HCT116 (cell line): ENCODE measurements at regions not wholly inside any gene's neighbourhood (a gene's known extent, or its start where the extent isn't known, plus 50 kb on each side); places are given as distances from the start of the nearest gene placed in this dataset.

Source experiments
- ATAC-seq: fragments of 200-7000 bp; cut with Tn5 transposase; 2 replicates; pipeline ENCODE4 v1.9.1; 2020; ENCODE audit warnings: mild to moderate bottlenecking, moderate library complexity
- BruUV-seq: library from RNA; stranded (reverse); fragments of 400-500 nt; replicated peaks from 2 replicates; lab custom pipeline; 2021; lab: Mats Ljungman, UMichigan
- CTCF ChIA-PET: fragments of 300-600 bp; sonication (Branson Sonifier 250); formaldehyde crosslinking; loops from one replicate; lab custom pipeline; 2021; ENCODE audit warnings: antibody characterized with exemption; lab: Charles Lee
- POLR2A ChIA-PET: fragments of 300-600, 350-600 bp; sonication (Branson Sonifier 250); formaldehyde crosslinking; loops from one replicate; lab custom pipeline; 2021; ENCODE audit warnings: antibody characterized with exemption; lab: Charles Lee
- RAD21 ChIA-PET, 2 experiments: fragments of 300-600 bp; sonication (Branson Sonifier 250); formaldehyde crosslinking; loops; one replicate each; lab custom pipeline; 2023; ENCODE audit warnings: low total read pairs in 2 of 2; ENCODE audit not compliant: uncharacterized antibody in 2 of 2, unreplicated experiment in 2 of 2, low non-redundant PET in 1 of 2; lab: Charles Lee
- DNase-seq: peaks from one replicate; pipeline ENCODE4 v3.0.0-alpha.2; 2010; ENCODE audit warnings: low read depth, low spot score
- H2AFZ ChIP-seq: fragments of 200-600 bp; shearing (Covaris generic), sonication (generic); 2 replicates; pipeline ENCODE4 v1.6.1; 2017; ENCODE audit warnings: low read depth, mixed run types, mixed read lengths, antibody characterized with exemption, low read length; ENCODE audit not compliant: poor library complexity, severe bottlenecking
- H3K27ac ChIP-seq: 2 replicates; pipeline ENCODE4 v1.5.1; 2012; ENCODE audit warnings: low read depth, low read length
- H3K27me3 ChIP-seq: fragments of 200-600 bp; sonication (generic); 2 replicates; pipeline ENCODE4 v1.6.1; 2016; ENCODE audit warnings: mixed run types, low read length, mixed read lengths; ENCODE audit not compliant: insufficient read depth
- H3K36me3 ChIP-seq, 2 experiments: fragments of 200-500 bp in 1 of 2; fragments of 200-600 bp in 1 of 2; sonication (Bioruptor generic) in 1 of 2; sonication (generic) in 1 of 2; 2 replicates each; pipeline versions ENCODE4 v1.5.1 to v1.6.1; 2014 to 2016; ENCODE audit warnings: low read length in 2 of 2, inconsistent platforms in 1 of 2, mixed read lengths in 1 of 2, mixed run types in 1 of 2; ENCODE audit not compliant: insufficient read depth in 2 of 2, control insufficient read depth in 1 of 2
- H3K4me1 ChIP-seq, 2 experiments: fragments of 200-600 bp in 1 of 2; sonication (generic) in 1 of 2; 2 replicates each; pipeline versions ENCODE4 v1.5.1 to v1.6.1; 2012 to 2017; ENCODE audit warnings: low read length in 2 of 2, inconsistent platforms in 1 of 2, mild to moderate bottlenecking in 1 of 2, mixed read lengths in 1 of 2, mixed run types in 1 of 2, moderate library complexity in 1 of 2; ENCODE audit not compliant: insufficient read depth in 2 of 2, control insufficient read depth in 1 of 2
- H3K4me2 ChIP-seq: fragments of 200-600 bp; sonication (generic); 2 replicates; pipeline ENCODE4 v1.6.1; 2017; ENCODE audit warnings: mixed run types, low read length, mixed read lengths
- H3K4me3 ChIP-seq, 2 experiments: fragments of 200-600 bp in 1 of 2; sonication (generic) in 1 of 2; replicated peaks in 1 of 2; 2 replicates each; pipeline ENCODE4 v1.5.1; 2011 to 2016; ENCODE audit warnings: low read length in 2 of 2, control low read depth in 1 of 2, low read depth in 1 of 2, mild to moderate bottlenecking in 1 of 2, mixed read lengths in 1 of 2, mixed run types in 1 of 2
- H3K79me2 ChIP-seq: fragments of 200-600 bp; sonication (generic); 2 replicates; pipeline ENCODE4 v1.6.1; 2017; ENCODE audit warnings: mild to moderate bottlenecking, mixed run types, low read length, moderate library complexity, mixed read lengths; ENCODE audit not compliant: insufficient read depth
- H3K9ac ChIP-seq: fragments of 200-600 bp; sonication (generic); 2 replicates; pipeline ENCODE4 v1.6.1; 2016; ENCODE audit warnings: low read length, mixed read lengths
- H3K9me2 ChIP-seq: fragments of 200-600 bp; sonication (generic), shearing (Covaris generic); 2 replicates; pipeline ENCODE4 v1.6.1; 2017; ENCODE audit warnings: mixed run types, mild to moderate bottlenecking, moderate library complexity; ENCODE audit not compliant: insufficient read depth
- H3K9me3 ChIP-seq, 2 experiments: fragments of 200-500 bp in 1 of 2; fragments of 200-600 bp in 1 of 2; sonication (Bioruptor generic) in 1 of 2; sonication (generic) in 1 of 2; 2 replicates each; pipeline ENCODE4 v1.6.1; 2014 to 2017; ENCODE audit warnings: low read length in 2 of 2, mixed read lengths in 2 of 2, inconsistent platforms in 1 of 2, low read depth in 1 of 2, mild to moderate bottlenecking in 1 of 2, mixed run types in 1 of 2, moderate library complexity in 1 of 2; ENCODE audit not compliant: control insufficient read depth in 1 of 2, insufficient read depth in 1 of 2
- H4K20me1 ChIP-seq: fragments of 200-600 bp; sonication (generic), shearing (Covaris generic); 2 replicates; pipeline ENCODE4 v1.6.1; 2017; ENCODE audit warnings: mixed run types, mild to moderate bottlenecking, moderate library complexity; ENCODE audit not compliant: insufficient read depth
- CBX3 ChIP-seq: IDR thresholded peaks from 2 replicates; pipeline ENCODE4 v1.6.1; 2012; ENCODE audit warnings: low read depth
- CEBPB ChIP-seq: IDR thresholded peaks from 2 replicates; pipeline ENCODE4 v1.6.1; 2012; ENCODE audit warnings: low read depth
- EGR1 ChIP-seq: IDR thresholded peaks from 2 replicates; pipeline ENCODE4 v1.6.1; 2012; ENCODE audit warnings: low read depth
- ELF1 ChIP-seq: IDR thresholded peaks from 2 replicates; pipeline ENCODE4 v1.6.1; 2012; ENCODE audit warnings: low read depth, borderline replicate concordance
- EZH2phosphoT487 ChIP-seq: fragments of 200-600 bp; IDR thresholded peaks from 2 replicates; pipeline ENCODE4 v1.6.1; 2018; ENCODE audit warnings: antibody characterized with exemption, borderline replicate concordance
- FOSL1 ChIP-seq: IDR thresholded peaks from 2 replicates; pipeline ENCODE4 v1.6.1; 2012; ENCODE audit warnings: low read depth
- MAX ChIP-seq: IDR thresholded peaks from 2 replicates; pipeline ENCODE4 v1.6.1; 2012
- POLR2A ChIP-seq: IDR thresholded peaks from 2 replicates; pipeline ENCODE4 v1.7.0; 2011; ENCODE audit warnings: borderline replicate concordance; ENCODE audit not compliant: insufficient read depth, insufficient read length; ENCODE audit errors: extremely low read depth
- POLR2AphosphoS5 ChIP-seq: IDR thresholded peaks from 2 replicates; pipeline ENCODE4 v1.6.1; 2011; ENCODE audit warnings: mild to moderate bottlenecking, low read depth, low read length, moderate library complexity
- REST ChIP-seq: IDR thresholded peaks from 2 replicates; pipeline ENCODE4 v1.6.1; 2012; ENCODE audit warnings: low read depth
- SIN3A ChIP-seq: IDR thresholded peaks from 2 replicates; pipeline ENCODE4 v1.6.1; 2012; ENCODE audit warnings: low read depth
- SP1 ChIP-seq: IDR thresholded peaks from 2 replicates; pipeline ENCODE4 v1.6.1; 2012; ENCODE audit warnings: low read depth
- YY1 ChIP-seq: IDR thresholded peaks from 2 replicates; pipeline ENCODE4 v1.6.1; 2011; ENCODE audit warnings: low read length, low read depth, moderate library complexity, mild to moderate bottlenecking; ENCODE audit not compliant: insufficient replicate concordance; ENCODE audit errors: extremely low read depth
- ZBTB33 ChIP-seq: IDR thresholded peaks from 2 replicates; pipeline ENCODE4 v1.6.1; 2011; ENCODE audit warnings: mild to moderate bottlenecking, low read length, moderate library complexity; ENCODE audit not compliant: insufficient replicate concordance; ENCODE audit errors: extremely low read depth
- ZFX ChIP-seq: fragments of 450-650 bp; IDR thresholded peaks from 2 replicates; pipeline ENCODE4 v1.6.1; 2017
- ZNF274 ChIP-seq: fragments of 200-500 bp; sonication (Bioruptor generic); IDR thresholded peaks from 2 replicates; pipeline ENCODE4 v1.6.1; 2014; ENCODE audit warnings: mild to moderate bottlenecking, low read depth, low read length, inconsistent platforms
- intact Hi-C: fragments of 100-400 bp; cut with micrococcal nuclease; formaldehyde crosslinking; loops from 2 replicates; pipeline ENCODE4 v1.10.0; 2022

- no peak for TF ChIP-seq REST
- TF ChIP-seq EZH2phosphoT487, result no peak
- no peak for TF ChIP-seq ELF1
- no peak for TF ChIP-seq ZNF274
- no peak for TF ChIP-seq CBX3
- no peak overlapping the region for H2AFZ ChIP-seq
- no TSS peak for BruUV-seq
- H3K36me3 ChIP-seq, result no peaks in the 10 kb centered on the region
- intact Hi-C loops, result no loop called here
- POLR2A ChIA-PET, result no interaction called here
- H3K4me1 ChIP-seq, result no peaks in the 10 kb centered on the region
- H3K27ac ChIP-seq, result no peak overlapping the region
- DNase-seq, result no peak
- no peak overlapping the region for H3K4me3 ChIP-seq
- no peak overlapping the region for H3K9ac ChIP-seq
- CTCF ChIA-PET, result no interaction called here
- no peaks in the 10 kb centered on the region for H3K79me2 ChIP-seq
- no peaks in the 10 kb centered on the region for H3K9me3 ChIP-seq
- no peak for ATAC-seq
- no peaks in the 10 kb centered on the region for H4K20me1 ChIP-seq
- H3K9me2 ChIP-seq, result no peaks in the 10 kb centered on the region
- no peak overlapping the region for H3K4me2 ChIP-seq
- peaks cover 25% of the 10 kb centered on the region for H3K27me3 ChIP-seq
- RAD21 ChIA-PET, result no interaction called here
Measured at GRCh38 chr1:14265495-14265894, 333.0 kb upstream of the KAZN start.

GRCh38 chr1:14267991-14268390 is 330.5 kb upstream of the KAZN start:
- Histone ChIP-seq H3K79me2 (no peaks in the 10 kb centered on the region), H3K36me3 (no peaks in the 10 kb centered on the region), H3K9ac (no peak overlapping the region), H3K27ac (no peak overlapping the region), H3K4me3 (no peak overlapping the region), H3K27me3 (peaks cover 9% of the 10 kb centered on the region; the same call in 1 of the 2 replicates), H2AFZ (no peak overlapping the region), H3K4me2 (no peak overlapping the region), H3K4me1 (no peaks in the 10 kb centered on the region), H4K20me1 (no peaks in the 10 kb centered on the region), H3K9me2 (no peaks in the 10 kb centered on the region), H3K9me3 (no peaks in the 10 kb centered on the region)
- ChIA-PET RAD21 (no interaction called here), CTCF (no interaction called here), POLR2A (no interaction called here)
- no TSS peak for BruUV-seq
- DNase-seq (no peak), ATAC-seq (no peak)
- intact Hi-C loops, result no loop called here
- no peak for TF ChIP-seq ZFX
- TF ChIP-seq SP1, result no peak
- TF ChIP-seq YY1, result no peak
- TF ChIP-seq POLR2AphosphoS5, result no peak
- no peak for TF ChIP-seq FOSL1
- TF ChIP-seq POLR2A, result no peak
- no peak for TF ChIP-seq CEBPB
- no peak for TF ChIP-seq EGR1
- no peak for TF ChIP-seq SIN3A
- TF ChIP-seq ZBTB33, result no peak
- no peak for TF ChIP-seq MAX
